ENCODE measurements at regions not wholly inside any gene's neighbourhood (a gene's known extent, or its start where the extent isn't known, plus 50 kb on each side); places are given as distances from the start of the nearest gene placed in this dataset.

GRCh38 chr14:58907803-58908202, 270.0 kb downstream of the DACT1 start:
- no peak for DNase-seq
- H3K36me3 ChIP-seq (replicated peaks in 1 of 2): no peaks in the 10 kb centered on the region
- H3K9me3 ChIP-seq (replicated peaks in 1 of 3): no peaks in the 10 kb centered on the region
- H3K27ac ChIP-seq: no peak overlapping the region
- no peak for TF ChIP-seq POLR2A (IDR thresholded peaks at IDR 0.05)
- no peak for TF ChIP-seq CTCF (IDR thresholded peaks at IDR 0.05)
- 46 to 64% (median 54%) methylated on average over 1 of the region's 1 CpG for WGBS, 4 donors
- H3K4me1 ChIP-seq (replicated peaks in 1 of 2): no peaks in the 10 kb centered on the region
- no peaks in the 10 kb centered on the region for H3K27me3 ChIP-seq
- H3K4me3 ChIP-seq: no peak overlapping the region
- intact Hi-C loops (cut with DNase I): no loop called here

- intact Hi-C loops (cut with DNase I): no loop called here
- no peak for TF ChIP-seq POLR2A (IDR thresholded peaks at IDR 0.05)
- TF ChIP-seq CTCF (IDR thresholded peaks at IDR 0.05): no peak
- H3K9me3 ChIP-seq (replicated peaks in 1 of 3): no peaks in the 10 kb centered on the region
- no peaks in the 10 kb centered on the region for H3K27me3 ChIP-seq
- 78 to 83% (median 81%) methylated on average over 6 of the region's 6 CpGs for WGBS, 4 donors
- H3K36me3 ChIP-seq (replicated peaks in 1 of 2): no peaks in the 10 kb centered on the region
- DNase-seq: no peak
- no peaks in the 10 kb centered on the region for H3K4me1 ChIP-seq (replicated peaks in 1 of 2)
- no peak overlapping the region for H3K4me3 ChIP-seq
- no peak overlapping the region for H3K27ac ChIP-seq
Observed at GRCh38 chr14:58912287-58912686, 274.5 kb downstream of the DACT1 start.

- H3K9me3 ChIP-seq (replicated peaks in 1 of 3): no peaks in the 10 kb centered on the region
- no peaks in the 10 kb centered on the region for H3K4me1 ChIP-seq (replicated peaks in 1 of 2)
- no peak overlapping the region for H3K4me3 ChIP-seq
- WGBS, 4 donors: 89 to 97% (median 92%) methylated on average over 3 of the region's 3 CpGs
- H3K36me3 ChIP-seq (replicated peaks in 1 of 2): no peaks in the 10 kb centered on the region
- no peak overlapping the region for H3K27ac ChIP-seq
- H3K27me3 ChIP-seq: no peaks in the 10 kb centered on the region
- intact Hi-C loops (cut with DNase I): no loop called here
- no peak for DNase-seq
- TF ChIP-seq POLR2A (IDR thresholded peaks at IDR 0.05) (no peak), CTCF (IDR thresholded peaks at IDR 0.05) (no peak)
Observed at GRCh38 chr14:58912799-58913432, 275.2 kb downstream of the DACT1 start.

GRCh38 chr14:58914279-58914855, 274.1 kb upstream of the DAAM1 start:
- 78 to 85% (median 83%) methylated on average over 10 of the region's 10 CpGs for WGBS, 4 donors
- TF ChIP-seq CTCF (IDR thresholded peaks at IDR 0.05) (no peak), POLR2A (IDR thresholded peaks at IDR 0.05) (no peak)
- H3K4me1 ChIP-seq (replicated peaks in 1 of 2): no peaks in the 10 kb centered on the region
- no peak overlapping the region for H3K4me3 ChIP-seq
- H3K27me3 ChIP-seq: no peaks in the 10 kb centered on the region
- no peaks in the 10 kb centered on the region for H3K36me3 ChIP-seq (replicated peaks in 1 of 2)
- no peak overlapping the region for H3K27ac ChIP-seq
- H3K9me3 ChIP-seq (replicated peaks in 1 of 3): no peaks in the 10 kb centered on the region
- intact Hi-C loops (cut with DNase I): no loop called here
- no peak for DNase-seq

Measured in adrenal gland (tissue), 9 donors.